ENCODE measurements at regions not wholly inside any gene's neighbourhood (a gene's known extent, or its start where the extent isn't known, plus 50 kb on each side); places are given as distances from the start of the nearest gene placed in this dataset.

- no peak for TF ChIP-seq E2F6 (IDR thresholded peaks at IDR 0.05)
Observed at GRCh38 chr15:31172606-31173005, 71.1 kb upstream of the TRPM1 start (continued).
